ENCODE measurements at regions not wholly inside any gene's neighbourhood (a gene's known extent, or its start where the extent isn't known, plus 50 kb on each side); places are given as distances from the start of the nearest gene placed in this dataset.
"Not testable (repeated sequence)": the region's sequence is repeated elsewhere in the genome, so short reads cannot be mapped to it uniquely, and the experiment has no call there.

- DNase-seq, result not testable (repeated sequence)
Observed at GRCh38 chr10:15921423-15921945, 61.2 kb upstream of the MINDY3 start.

GRCh38 chr10:15931376-15931775 lies 71.1 kb upstream of the MINDY3 start:
- DNase-seq, result no peak

GRCh38 chr10:15939543-15939942 lies 79.2 kb upstream of the MINDY3 start:
- DNase-seq, result not testable (repeated sequence)

- no peak for DNase-seq
Observed at GRCh38 chr10:15943426-15943825, 83.1 kb upstream of the MINDY3 start.

GRCh38 chr10:15954188-15954587 lies 93.9 kb upstream of the MINDY3 start:
- no peak for DNase-seq

- DNase-seq, result no peak
Observed at GRCh38 chr10:15960277-15960676, 100.0 kb upstream of the MINDY3 start.

- not testable (repeated sequence) for DNase-seq
Observed at GRCh38 chr10:15972736-15973135, 112.4 kb upstream of the MINDY3 start.

- DNase-seq, result no peak
Observed at GRCh38 chr10:15985690-15986089, 125.4 kb upstream of the MINDY3 start.

- DNase-seq, result no peak
Observed at GRCh38 chr10:15990535-15991129, 130.3 kb upstream of the MINDY3 start.

GRCh38 chr10:15997313-15997712 lies 137.0 kb upstream of the MINDY3 start:
- DNase-seq, result no peak

GRCh38 chr10:16001581-16001980 lies 141.3 kb upstream of the MINDY3 start:
- DNase-seq, result no peak

- no peak for DNase-seq
Observed at GRCh38 chr10:16009785-16010184, 149.5 kb upstream of the MINDY3 start.

- no peak for DNase-seq
Observed at GRCh38 chr10:16011548-16011947, 151.2 kb upstream of the MINDY3 start.

- no peak for DNase-seq
Observed at GRCh38 chr10:16014469-16014868, 154.2 kb upstream of the MINDY3 start.

- no peak for DNase-seq
Observed at GRCh38 chr10:16016688-16017087, 156.4 kb upstream of the MINDY3 start.

GRCh38 chr10:16020836-16021235 lies 160.5 kb upstream of the MINDY3 start:
- DNase-seq, result no peak

GRCh38 chr10:16026832-16027231 lies 166.5 kb upstream of the MINDY3 start:
- DNase-seq, result not testable (repeated sequence)

- DNase-seq, result no peak
Observed at GRCh38 chr10:16030562-16030961, 170.3 kb upstream of the MINDY3 start.

- no peak for DNase-seq
Observed at GRCh38 chr10:16049050-16049449, 188.7 kb upstream of the MINDY3 start.

- no peak for DNase-seq
Observed at GRCh38 chr10:16049782-16050181, 189.5 kb upstream of the MINDY3 start.

GRCh38 chr10:16063350-16063749 lies 203.0 kb upstream of the MINDY3 start:
- no peak for DNase-seq

GRCh38 chr10:16083551-16083950 lies 223.2 kb upstream of the MINDY3 start:
- not testable (repeated sequence) for DNase-seq

- DNase-seq, result no peak
Observed at GRCh38 chr10:16105082-16105481, 244.8 kb upstream of the MINDY3 start.

GRCh38 chr10:16116404-16117304 lies 256.3 kb upstream of the MINDY3 start:
- no peak for DNase-seq
